ENCODE measurements at regions not wholly inside any gene's neighbourhood (a gene's known extent, or its start where the extent isn't known, plus 50 kb on each side); places are given as distances from the start of the nearest gene placed in this dataset.

DNA sequence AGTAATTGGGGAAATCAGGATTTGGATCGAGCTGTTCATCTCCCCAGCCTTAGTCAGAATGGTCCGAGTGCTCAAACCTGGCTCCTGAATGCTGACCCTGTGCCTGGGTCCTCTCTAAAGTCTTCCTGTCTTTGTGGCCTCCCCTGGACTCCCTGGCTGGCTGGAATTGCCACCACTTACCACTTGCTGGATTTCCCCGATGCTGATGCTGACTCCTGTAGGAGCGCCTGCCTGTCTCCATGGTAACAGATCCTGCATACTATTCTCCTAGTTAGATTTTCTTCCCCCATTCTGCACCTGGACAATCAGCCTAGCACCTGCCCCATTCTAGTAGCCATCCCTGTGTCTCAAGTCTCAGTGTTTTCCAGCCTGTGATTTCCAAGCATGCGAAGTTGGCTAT is 382.2 kb upstream of the ESRRG start:
- TF ChIP-seq, protein P1, sequence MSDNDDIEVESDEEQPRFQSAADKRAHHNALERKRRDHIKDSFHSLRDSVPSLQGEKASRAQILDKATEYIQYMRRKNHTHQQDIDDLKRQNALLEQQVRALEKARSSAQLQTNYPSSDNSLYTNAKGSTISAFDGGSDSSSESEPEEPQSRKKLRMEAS (IDR thresholded peaks at IDR 0.05) = no peak
- no peak for TF ChIP-seq TEAD4 (IDR thresholded peaks at IDR 0.05)
- no peak for TF ChIP-seq RAD21 (IDR thresholded peaks at IDR 0.05; ENCODE audit: low read depth)
